HCT116 (cell line): ENCODE measurements at regions not wholly inside any gene's neighbourhood (a gene's known extent, or its start where the extent isn't known, plus 50 kb on each side); places are given as distances from the start of the nearest gene placed in this dataset.

Experiments
- ATAC-seq: fragments of 200-7000 bp; cut with Tn5 transposase; 2 replicates; pipeline ENCODE4 v1.9.1; 2020; ENCODE audit warnings: mild to moderate bottlenecking, moderate library complexity
- BruUV-seq: library from RNA; stranded (reverse); fragments of 400-500 nt; replicated peaks from 2 replicates; lab custom pipeline; 2021; lab: Mats Ljungman, UMichigan
- CTCF ChIA-PET: fragments of 300-600 bp; sonication (Branson Sonifier 250); formaldehyde crosslinking; loops from one replicate; lab custom pipeline; 2021; ENCODE audit warnings: antibody characterized with exemption; lab: Charles Lee
- POLR2A ChIA-PET: fragments of 300-600, 350-600 bp; sonication (Branson Sonifier 250); formaldehyde crosslinking; loops from one replicate; lab custom pipeline; 2021; ENCODE audit warnings: antibody characterized with exemption; lab: Charles Lee
- RAD21 ChIA-PET, 2 experiments: fragments of 300-600 bp; sonication (Branson Sonifier 250); formaldehyde crosslinking; loops; one replicate each; lab custom pipeline; 2023; ENCODE audit warnings: low total read pairs in 2 of 2; ENCODE audit not compliant: uncharacterized antibody in 2 of 2, unreplicated experiment in 2 of 2, low non-redundant PET in 1 of 2; lab: Charles Lee
- DNase-seq: peaks from one replicate; pipeline ENCODE4 v3.0.0-alpha.2; 2010; ENCODE audit warnings: low read depth, low spot score
- H2AFZ ChIP-seq: fragments of 200-600 bp; shearing (Covaris generic), sonication (generic); 2 replicates; pipeline ENCODE4 v1.6.1; 2017; ENCODE audit warnings: low read depth, mixed run types, mixed read lengths, antibody characterized with exemption, low read length; ENCODE audit not compliant: poor library complexity, severe bottlenecking
- H3K27ac ChIP-seq: 2 replicates; pipeline ENCODE4 v1.5.1; 2012; ENCODE audit warnings: low read depth, low read length
- H3K27me3 ChIP-seq: fragments of 200-600 bp; sonication (generic); 2 replicates; pipeline ENCODE4 v1.6.1; 2016; ENCODE audit warnings: mixed run types, low read length, mixed read lengths; ENCODE audit not compliant: insufficient read depth
- H3K36me3 ChIP-seq, 2 experiments: fragments of 200-500 bp in 1 of 2; fragments of 200-600 bp in 1 of 2; sonication (Bioruptor generic) in 1 of 2; sonication (generic) in 1 of 2; 2 replicates each; pipeline versions ENCODE4 v1.5.1 to v1.6.1; 2014 to 2016; ENCODE audit warnings: low read length in 2 of 2, inconsistent platforms in 1 of 2, mixed read lengths in 1 of 2, mixed run types in 1 of 2; ENCODE audit not compliant: insufficient read depth in 2 of 2, control insufficient read depth in 1 of 2
- H3K4me1 ChIP-seq, 2 experiments: fragments of 200-600 bp in 1 of 2; sonication (generic) in 1 of 2; 2 replicates each; pipeline versions ENCODE4 v1.5.1 to v1.6.1; 2012 to 2017; ENCODE audit warnings: low read length in 2 of 2, inconsistent platforms in 1 of 2, mild to moderate bottlenecking in 1 of 2, mixed read lengths in 1 of 2, mixed run types in 1 of 2, moderate library complexity in 1 of 2; ENCODE audit not compliant: insufficient read depth in 2 of 2, control insufficient read depth in 1 of 2
- H3K4me2 ChIP-seq: fragments of 200-600 bp; sonication (generic); 2 replicates; pipeline ENCODE4 v1.6.1; 2017; ENCODE audit warnings: mixed run types, low read length, mixed read lengths
- H3K4me3 ChIP-seq, 2 experiments: fragments of 200-600 bp in 1 of 2; sonication (generic) in 1 of 2; replicated peaks in 1 of 2; 2 replicates each; pipeline ENCODE4 v1.5.1; 2011 to 2016; ENCODE audit warnings: low read length in 2 of 2, control low read depth in 1 of 2, low read depth in 1 of 2, mild to moderate bottlenecking in 1 of 2, mixed read lengths in 1 of 2, mixed run types in 1 of 2
- H3K79me2 ChIP-seq: fragments of 200-600 bp; sonication (generic); 2 replicates; pipeline ENCODE4 v1.6.1; 2017; ENCODE audit warnings: mild to moderate bottlenecking, mixed run types, low read length, moderate library complexity, mixed read lengths; ENCODE audit not compliant: insufficient read depth
- H3K9ac ChIP-seq: fragments of 200-600 bp; sonication (generic); 2 replicates; pipeline ENCODE4 v1.6.1; 2016; ENCODE audit warnings: low read length, mixed read lengths
- H3K9me2 ChIP-seq: fragments of 200-600 bp; sonication (generic), shearing (Covaris generic); 2 replicates; pipeline ENCODE4 v1.6.1; 2017; ENCODE audit warnings: mixed run types, mild to moderate bottlenecking, moderate library complexity; ENCODE audit not compliant: insufficient read depth
- H3K9me3 ChIP-seq, 2 experiments: fragments of 200-500 bp in 1 of 2; fragments of 200-600 bp in 1 of 2; sonication (Bioruptor generic) in 1 of 2; sonication (generic) in 1 of 2; 2 replicates each; pipeline ENCODE4 v1.6.1; 2014 to 2017; ENCODE audit warnings: low read length in 2 of 2, mixed read lengths in 2 of 2, inconsistent platforms in 1 of 2, low read depth in 1 of 2, mild to moderate bottlenecking in 1 of 2, mixed run types in 1 of 2, moderate library complexity in 1 of 2; ENCODE audit not compliant: control insufficient read depth in 1 of 2, insufficient read depth in 1 of 2
- H4K20me1 ChIP-seq: fragments of 200-600 bp; sonication (generic), shearing (Covaris generic); 2 replicates; pipeline ENCODE4 v1.6.1; 2017; ENCODE audit warnings: mixed run types, mild to moderate bottlenecking, moderate library complexity; ENCODE audit not compliant: insufficient read depth
- CEBPB ChIP-seq: IDR thresholded peaks from 2 replicates; pipeline ENCODE4 v1.6.1; 2012; ENCODE audit warnings: low read depth
- MAX ChIP-seq: IDR thresholded peaks from 2 replicates; pipeline ENCODE4 v1.6.1; 2012
- RAD21 ChIP-seq: IDR thresholded peaks from 2 replicates; pipeline ENCODE4 v1.6.1; 2012; ENCODE audit warnings: low read depth, mild to moderate bottlenecking
- SIN3A ChIP-seq: IDR thresholded peaks from 2 replicates; pipeline ENCODE4 v1.6.1; 2012; ENCODE audit warnings: low read depth
- YY1 ChIP-seq: IDR thresholded peaks from 2 replicates; pipeline ENCODE4 v1.6.1; 2011; ENCODE audit warnings: low read length, low read depth, moderate library complexity, mild to moderate bottlenecking; ENCODE audit not compliant: insufficient replicate concordance; ENCODE audit errors: extremely low read depth
- ZBTB33 ChIP-seq: IDR thresholded peaks from 2 replicates; pipeline ENCODE4 v1.6.1; 2011; ENCODE audit warnings: mild to moderate bottlenecking, low read length, moderate library complexity; ENCODE audit not compliant: insufficient replicate concordance; ENCODE audit errors: extremely low read depth
- intact Hi-C: fragments of 100-400 bp; cut with micrococcal nuclease; formaldehyde crosslinking; loops from 2 replicates; pipeline ENCODE4 v1.10.0; 2022

GRCh38 chr6:105593805-105594671 is 191.2 kb upstream of the PREP start (continued):
- TF ChIP-seq ZBTB33 = no peak

- RAD21 ChIA-PET = no interaction called here
- no peak overlapping the region for H3K9ac ChIP-seq
- peak overlapping the region; percentile 58 for H3K4me2 ChIP-seq
- no peaks in the 10 kb centered on the region for H3K79me2 ChIP-seq
- no peaks in the 10 kb centered on the region for H3K9me3 ChIP-seq
- TF ChIP-seq RAD21 (no peak), CEBPB (no peak), ZBTB33 (no peak), SIN3A (no peak), MAX (no peak), YY1 (no peak)
- CTCF ChIA-PET = no interaction called here
- POLR2A ChIA-PET = no interaction called here
- H3K36me3 ChIP-seq = no peaks in the 10 kb centered on the region
- ATAC-seq (no peak), DNase-seq (no peak)
- no peak overlapping the region for H2AFZ ChIP-seq
- no peak overlapping the region for H3K4me3 ChIP-seq
- peaks cover 4 to 28% of the 10 kb centered on the region in 2 experiments; a peak in 3 of 4 replicates for H3K4me1 ChIP-seq
- intact Hi-C loops = no loop called here
- H3K27ac ChIP-seq = no peak overlapping the region
- no TSS peak for BruUV-seq
- no peaks in the 10 kb centered on the region for H3K9me2 ChIP-seq
- H4K20me1 ChIP-seq = no peaks in the 10 kb centered on the region
- no peaks in the 10 kb centered on the region for H3K27me3 ChIP-seq
Observed at GRCh38 chr6:105593056-105593690, 190.3 kb upstream of the PREP start.
